NCI-H1105 (cell line): ENCODE measurements at regions not wholly inside any gene's neighbourhood (a gene's known extent, or its start where the extent isn't known, plus 50 kb on each side); places are given as distances from the start of the nearest gene placed in this dataset.

Experiments
- DNase-seq: peaks from one replicate; lab custom pipeline; 2025; lab: John Stamatoyannopoulos, UW

DNA sequence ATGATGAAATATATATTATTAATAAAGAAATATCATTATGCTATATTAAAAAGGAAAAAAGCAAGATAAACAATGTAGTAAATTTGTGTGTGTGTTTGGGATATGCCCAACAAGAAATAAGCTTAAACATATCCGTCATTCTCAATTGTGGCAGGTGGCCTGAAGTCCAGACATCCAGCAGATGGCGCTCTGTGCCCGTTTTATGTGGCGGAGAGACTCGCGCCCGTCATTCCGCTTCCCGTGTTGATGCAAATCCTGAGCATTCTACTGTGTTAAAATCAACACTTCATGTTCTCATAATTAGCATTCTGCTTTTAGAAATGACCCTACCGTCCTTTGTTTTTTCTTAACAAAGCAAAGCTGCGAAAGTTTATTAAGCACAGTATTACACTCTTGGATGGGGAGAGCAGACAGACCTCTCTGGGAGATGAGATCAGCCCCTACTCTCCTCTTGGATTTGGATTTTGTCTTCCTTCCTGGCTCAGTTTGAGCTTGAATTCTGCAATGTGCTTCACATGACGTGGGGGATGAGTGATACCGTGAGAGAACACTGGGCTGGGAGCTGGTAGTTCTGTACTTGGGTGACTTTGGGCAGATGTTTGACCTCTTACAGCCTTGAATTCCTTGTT is 125.8 kb downstream of the MCHR2 start:
- peak; percentile 66 for DNase-seq
